ENCODE measurements at regions not wholly inside any gene's neighbourhood (a gene's known extent, or its start where the extent isn't known, plus 50 kb on each side); places are given as distances from the start of the nearest gene placed in this dataset.

GRCh38 chr1:13965770-13966398 is 265.9 kb downstream of the PRDM2 start:
- intact Hi-C loops (cut with micrococcal nuclease), result no loop called here
- H3K4me3 ChIP-seq, result no peak overlapping the region
- peaks cover 16% of the 10 kb centered on the region for H3K9me3 ChIP-seq (replicated peaks)
- peaks cover 80% of the 10 kb centered on the region for H3K27me3 ChIP-seq (ENCODE audit: low read depth)
- H3K4me1 ChIP-seq, result no peaks in the 10 kb centered on the region
- peak; percentile 54 for TF ChIP-seq CTCF (IDR thresholded peaks at IDR 0.05; ENCODE audit: borderline replicate concordance)
- H3K36me3 ChIP-seq, result no peaks in the 10 kb centered on the region
- H3K27ac ChIP-seq (replicated peaks), result no peak overlapping the region
- DNase-seq, result peak; percentile 43

GRCh38 chr1:13967707-13968106 is 267.7 kb downstream of the PRDM2 start:
- Histone ChIP-seq H3K9me3 (replicated peaks) (peaks cover 29% of the 10 kb centered on the region), H3K36me3 (no peaks in the 10 kb centered on the region), H3K4me3 (no peak overlapping the region), H3K27me3 (ENCODE audit: low read depth) (peaks cover 61% of the 10 kb centered on the region), H3K27ac (replicated peaks) (no peak overlapping the region), H3K4me1 (no peaks in the 10 kb centered on the region)
- TF ChIP-seq CTCF (IDR thresholded peaks at IDR 0.05; ENCODE audit: borderline replicate concordance), result no peak
- intact Hi-C loops (cut with micrococcal nuclease), result no loop called here
- DNase-seq, result no peak

- Histone ChIP-seq H3K4me3 (no peak overlapping the region), H3K27me3 (ENCODE audit: low read depth) (peaks cover 66% of the 10 kb centered on the region), H3K36me3 (no peaks in the 10 kb centered on the region), H3K9me3 (replicated peaks) (peaks cover 29% of the 10 kb centered on the region), H3K4me1 (no peaks in the 10 kb centered on the region), H3K27ac (replicated peaks) (no peak overlapping the region)
- TF ChIP-seq CTCF (IDR thresholded peaks at IDR 0.05; ENCODE audit: borderline replicate concordance), result no peak
- intact Hi-C loops (cut with micrococcal nuclease), result no loop called here
- DNase-seq, result no peak
Measured at GRCh38 chr1:13968361-13968760, 268.4 kb downstream of the PRDM2 start.

GRCh38 chr1:13970631-13971247 is 270.8 kb downstream of the PRDM2 start:
- intact Hi-C loops (cut with micrococcal nuclease), result no loop called here
- Histone ChIP-seq H3K4me3 (no peak overlapping the region), H3K27ac (replicated peaks) (no peak overlapping the region), H3K9me3 (replicated peaks) (peaks cover 29% of the 10 kb centered on the region), H3K27me3 (ENCODE audit: low read depth) (peaks cover 61% of the 10 kb centered on the region), H3K36me3 (no peaks in the 10 kb centered on the region), H3K4me1 (no peaks in the 10 kb centered on the region)
- no peak for DNase-seq
- TF ChIP-seq CTCF (IDR thresholded peaks at IDR 0.05; ENCODE audit: borderline replicate concordance), result no peak

- H3K27ac ChIP-seq (replicated peaks), result no peak overlapping the region
- TF ChIP-seq CTCF (IDR thresholded peaks at IDR 0.05; ENCODE audit: borderline replicate concordance), result no peak
- no peaks in the 10 kb centered on the region for H3K4me1 ChIP-seq
- peaks cover 6% of the 10 kb centered on the region for H3K9me3 ChIP-seq (replicated peaks)
- DNase-seq, result no peak
- H3K27me3 ChIP-seq (ENCODE audit: low read depth), result peaks cover 20% of the 10 kb centered on the region
- H3K36me3 ChIP-seq, result no peaks in the 10 kb centered on the region
- intact Hi-C loops (cut with micrococcal nuclease), result no loop called here
- no peak overlapping the region for H3K4me3 ChIP-seq
Measured at GRCh38 chr1:13976485-13976884, 276.5 kb downstream of the PRDM2 start.

Data from left ventricle myocardium inferior (tissue), 1 donor.